Neutrophil (primary cell): ENCODE measurements at regions not wholly inside any gene's neighbourhood (a gene's known extent, or its start where the extent isn't known, plus 50 kb on each side); places are given as distances from the start of the nearest gene placed in this dataset.

ENCODE experiments used
- H3K27ac ChIP-seq: fragments of 200-600 bp; sonication (generic); 2 replicates; pipeline ENCODE4 v1.5.1; 2016; ENCODE audit warnings: mild to moderate bottlenecking, moderate library complexity
- H3K27me3 ChIP-seq: fragments of 200-600 bp; sonication (generic); 2 replicates; pipeline ENCODE4 v1.6.0; 2016; ENCODE audit warnings: mild to moderate bottlenecking
- H3K36me3 ChIP-seq: fragments of 200-600 bp; sonication (generic); 2 replicates; pipeline ENCODE4 v1.5.1; 2017
- H3K4me1 ChIP-seq, 2 experiments: fragments of 200-600 bp in 1 of 2; sonication (generic) in 1 of 2; 1 replicate in 1 of 2; 2 replicates in 1 of 2; pipeline versions ENCODE4 v1.5.1 to v1.6.1; 2013 to 2016; ENCODE audit warnings: low read depth in 1 of 2, low read length in 1 of 2, mild to moderate bottlenecking in 1 of 2, moderate library complexity in 1 of 2; ENCODE audit not compliant: control insufficient read depth in 1 of 2, insufficient read depth in 1 of 2
- H3K4me3 ChIP-seq, 2 experiments: fragments of 200-600 bp in 1 of 2; sonication (generic) in 1 of 2; 1 replicate in 1 of 2; 2 replicates in 1 of 2; pipeline ENCODE4 v1.5.1; 2013 to 2016; ENCODE audit warnings: low read depth in 1 of 2, low read length in 1 of 2, mild to moderate bottlenecking in 1 of 2, moderate library complexity in 1 of 2
- H3K9me3 ChIP-seq: fragments of 200-600 bp; sonication (generic); 2 replicates; pipeline ENCODE4 v1.5.1; 2016
- TF ChIP-seq, protein P1 (sequence below): fragments of 200-600 bp; sonication (generic); IDR thresholded peaks from 2 replicates; pipeline ENCODE4 v1.5.1; 2016; ENCODE audit warnings: antibody characterized with exemption

- TF ChIP-seq, protein P1, sequence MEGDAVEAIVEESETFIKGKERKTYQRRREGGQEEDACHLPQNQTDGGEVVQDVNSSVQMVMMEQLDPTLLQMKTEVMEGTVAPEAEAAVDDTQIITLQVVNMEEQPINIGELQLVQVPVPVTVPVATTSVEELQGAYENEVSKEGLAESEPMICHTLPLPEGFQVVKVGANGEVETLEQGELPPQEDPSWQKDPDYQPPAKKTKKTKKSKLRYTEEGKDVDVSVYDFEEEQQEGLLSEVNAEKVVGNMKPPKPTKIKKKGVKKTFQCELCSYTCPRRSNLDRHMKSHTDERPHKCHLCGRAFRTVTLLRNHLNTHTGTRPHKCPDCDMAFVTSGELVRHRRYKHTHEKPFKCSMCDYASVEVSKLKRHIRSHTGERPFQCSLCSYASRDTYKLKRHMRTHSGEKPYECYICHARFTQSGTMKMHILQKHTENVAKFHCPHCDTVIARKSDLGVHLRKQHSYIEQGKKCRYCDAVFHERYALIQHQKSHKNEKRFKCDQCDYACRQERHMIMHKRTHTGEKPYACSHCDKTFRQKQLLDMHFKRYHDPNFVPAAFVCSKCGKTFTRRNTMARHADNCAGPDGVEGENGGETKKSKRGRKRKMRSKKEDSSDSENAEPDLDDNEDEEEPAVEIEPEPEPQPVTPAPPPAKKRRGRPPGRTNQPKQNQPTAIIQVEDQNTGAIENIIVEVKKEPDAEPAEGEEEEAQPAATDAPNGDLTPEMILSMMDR: no peak
- Histone ChIP-seq H3K4me3 (no peak overlapping the region), H3K36me3 (no peaks in the 10 kb centered on the region), H3K27ac (no peak overlapping the region), H3K9me3 (no peaks in the 10 kb centered on the region), H3K4me1 (no peaks in the 10 kb centered on the region), H3K27me3 (peaks cover 21% of the 10 kb centered on the region)
Observed at GRCh38 chr5:1729641-1730486, 69.8 kb downstream of the MRPL36 start.

DNA sequence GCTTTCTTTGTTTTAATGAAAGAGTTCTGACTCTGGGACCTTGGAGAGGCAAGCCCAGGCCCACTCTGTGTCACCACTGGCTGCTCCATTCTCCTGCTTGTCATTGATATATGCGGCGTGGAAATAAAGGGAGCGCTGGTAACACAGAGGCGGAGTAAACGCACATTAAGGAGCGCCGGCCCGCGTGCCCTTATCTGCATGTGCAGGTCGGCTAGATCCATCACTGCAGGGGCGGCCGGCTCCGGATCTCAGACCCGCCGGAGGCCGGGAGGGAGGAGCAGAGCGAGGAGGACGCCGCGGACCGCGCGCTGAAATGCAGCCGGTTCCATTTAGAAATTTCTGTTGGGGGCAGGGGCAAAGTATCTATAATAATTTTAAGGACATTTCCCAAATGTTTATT is 70.8 kb downstream of the MRPL36 start:
- peaks cover 30% of the 10 kb centered on the region for H3K27me3 ChIP-seq

DNA sequence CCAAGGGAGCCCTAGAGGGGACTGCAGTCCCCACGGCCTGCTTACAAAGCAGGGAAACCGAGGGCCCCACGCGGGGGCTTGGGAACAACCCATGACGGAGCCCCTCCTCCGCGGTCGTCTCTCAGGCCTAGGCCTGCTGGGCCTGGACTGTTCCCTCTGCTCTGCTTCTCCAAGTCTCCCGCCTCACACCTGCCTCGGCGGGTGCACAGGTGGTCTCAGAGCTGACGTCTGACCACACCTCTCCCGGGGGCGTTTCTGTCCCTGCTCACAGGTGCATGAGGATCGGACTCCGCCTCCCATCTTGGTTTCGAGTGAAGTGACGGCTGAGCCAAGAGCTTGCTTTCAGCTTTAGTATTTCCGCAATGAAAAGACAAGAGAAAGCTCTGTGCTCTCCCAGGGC is 72.1 kb downstream of the MRPL36 start:
- Histone ChIP-seq H3K4me3 (no peak overlapping the region), H3K9me3 (no peaks in the 10 kb centered on the region), H3K4me1 (no peaks in the 10 kb centered on the region), H3K36me3 (no peaks in the 10 kb centered on the region), H3K27me3 (peaks cover 32% of the 10 kb centered on the region), H3K27ac (no peak overlapping the region)
- TF ChIP-seq, protein P1: no peak

More for the DNA sequence above, 70.8 kb downstream of the MRPL36 start:
- H3K4me1 ChIP-seq: no peaks in the 10 kb centered on the region
- no peak overlapping the region for H3K4me3 ChIP-seq
- H3K27ac ChIP-seq: no peak overlapping the region
- H3K9me3 ChIP-seq: no peaks in the 10 kb centered on the region
- TF ChIP-seq, protein P1: no peak
- H3K36me3 ChIP-seq: no peaks in the 10 kb centered on the region

DNA sequence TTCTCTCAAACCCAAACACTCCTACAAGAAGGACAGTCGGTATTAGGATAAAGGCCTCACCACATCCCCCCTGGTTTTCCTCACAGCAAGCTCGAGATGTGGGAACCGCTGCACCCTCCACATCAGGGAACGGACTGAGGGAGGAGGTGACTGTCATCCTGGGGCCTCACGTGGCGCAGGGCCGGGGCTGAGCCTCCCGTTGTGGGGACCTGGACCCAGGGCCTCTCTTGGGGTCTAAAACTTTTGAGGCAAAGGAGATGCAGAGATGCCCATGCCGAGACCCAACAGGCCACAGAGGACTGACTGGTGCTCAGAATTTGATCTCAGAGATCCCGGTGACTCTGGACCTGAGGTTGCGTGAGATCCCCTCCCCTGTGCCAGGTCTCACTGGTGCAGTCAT is 72.7 kb downstream of the MRPL36 start:
- Histone ChIP-seq H3K9me3 (no peaks in the 10 kb centered on the region), H3K4me3 (no peak overlapping the region), H3K36me3 (no peaks in the 10 kb centered on the region), H3K27me3 (peaks cover 32% of the 10 kb centered on the region), H3K27ac (no peak overlapping the region), H3K4me1 (no peaks in the 10 kb centered on the region)
- TF ChIP-seq, protein P1: no peak

- Histone ChIP-seq H3K9me3 (no peaks in the 10 kb centered on the region), H3K27me3 (peaks cover 32% of the 10 kb centered on the region)
- TF ChIP-seq, protein P1: no peak
Observed at GRCh38 chr5:1726469-1726865, 73.2 kb downstream of the MRPL36 start.

More at GRCh38 chr5:1726469-1726865, 73.2 kb downstream of the MRPL36 start:
- no peak overlapping the region for H3K27ac ChIP-seq
- H3K36me3 ChIP-seq: no peaks in the 10 kb centered on the region
- H3K4me3 ChIP-seq: no peak overlapping the region
- H3K4me1 ChIP-seq: no peaks in the 10 kb centered on the region
